GM12873 (cell line): ENCODE measurements at regions not wholly inside any gene's neighbourhood (a gene's known extent, or its start where the extent isn't known, plus 50 kb on each side); places are given as distances from the start of the nearest gene placed in this dataset.

ENCODE experiments used
- CTCF ChIP-seq: IDR thresholded peaks from 2 replicates; pipeline ENCODE4 v1.5.1; 2012; ENCODE audit warnings: low read depth, mild to moderate bottlenecking, moderate library complexity, low read length, control low read depth; ENCODE audit not compliant: insufficient read depth; ENCODE audit errors: missing control alignments

GRCh38 chr5:87529486-87530076 lies 116.9 kb upstream of the CCNH start:
- TF ChIP-seq CTCF: no peak

- TF ChIP-seq CTCF: no peak
These were observed 113.4 kb upstream of the CCNH start for GRCh38 chr5:87526131-87526530.

- no peak for TF ChIP-seq CTCF
These were observed 111.5 kb upstream of the CCNH start for GRCh38 chr5:87524217-87524616.

GRCh38 chr5:87503004-87503403 lies 90.3 kb upstream of the CCNH start:
- TF ChIP-seq CTCF: no peak

GRCh38 chr5:87499478-87500410 lies 87.0 kb upstream of the CCNH start:
- TF ChIP-seq CTCF: no peak
